ENCODE measurements at regions not wholly inside any gene's neighbourhood (a gene's known extent, or its start where the extent isn't known, plus 50 kb on each side); places are given as distances from the start of the nearest gene placed in this dataset.

DNA sequence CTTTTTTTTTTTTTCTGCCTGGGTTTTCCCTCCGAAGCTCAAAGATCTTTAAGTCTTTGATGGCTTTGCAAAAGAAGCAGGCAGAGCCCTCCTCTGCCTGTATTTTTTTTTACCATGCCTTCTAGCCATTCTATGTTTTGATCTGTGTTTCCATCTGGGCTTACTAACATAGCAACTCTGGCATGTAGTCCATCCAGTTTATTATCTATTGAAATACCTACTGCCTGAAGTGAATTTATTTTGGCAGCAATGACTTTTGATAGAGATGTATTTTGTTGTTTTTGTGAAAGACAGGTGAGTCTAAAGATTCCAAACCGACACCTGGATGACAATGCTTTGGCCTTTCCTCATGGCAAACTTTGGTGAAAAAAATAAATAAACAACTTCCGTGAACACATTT is 1157.7 kb upstream of the MAP3K7 start:
- DNase-seq, result no peak

DNA sequence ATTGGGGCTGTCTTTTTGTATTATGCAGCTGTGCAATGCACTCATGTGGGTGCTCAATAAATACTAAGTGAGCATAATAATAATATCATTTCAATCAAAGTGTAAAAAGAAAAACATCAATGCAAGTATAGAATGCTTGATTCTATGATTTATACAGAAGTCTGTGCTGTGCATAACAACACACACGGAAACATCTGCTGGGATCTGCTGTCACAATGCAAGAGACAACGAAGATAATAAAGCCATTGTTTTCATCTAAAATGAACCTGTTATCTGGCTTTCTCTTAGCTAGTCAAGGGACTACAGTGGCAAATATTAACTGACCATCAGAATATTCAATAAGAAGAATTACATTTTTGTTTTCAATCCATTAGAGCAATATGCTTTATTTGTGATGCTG is 1156.9 kb upstream of the MAP3K7 start:
- DNase-seq, result no peak

DNA sequence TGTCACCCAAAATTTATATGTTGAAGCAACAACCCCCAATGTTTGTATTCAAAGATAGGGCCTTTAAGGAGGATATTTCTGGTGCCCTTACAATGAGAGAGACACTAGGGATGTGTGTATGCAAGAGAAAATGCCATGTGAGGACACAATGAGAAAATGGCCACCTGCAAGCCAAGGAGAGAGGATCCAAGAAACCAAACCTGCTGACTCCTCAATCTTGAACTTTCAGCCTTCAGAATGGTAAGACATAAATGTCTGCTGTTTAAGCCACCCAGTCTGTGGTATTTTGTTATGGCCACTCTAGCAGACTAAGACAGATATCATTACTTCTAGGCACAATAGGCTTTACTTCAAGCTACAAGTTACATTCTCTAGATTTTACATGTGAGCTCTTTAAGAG is 1145.1 kb upstream of the MAP3K7 start:
- no peak for DNase-seq

DNA sequence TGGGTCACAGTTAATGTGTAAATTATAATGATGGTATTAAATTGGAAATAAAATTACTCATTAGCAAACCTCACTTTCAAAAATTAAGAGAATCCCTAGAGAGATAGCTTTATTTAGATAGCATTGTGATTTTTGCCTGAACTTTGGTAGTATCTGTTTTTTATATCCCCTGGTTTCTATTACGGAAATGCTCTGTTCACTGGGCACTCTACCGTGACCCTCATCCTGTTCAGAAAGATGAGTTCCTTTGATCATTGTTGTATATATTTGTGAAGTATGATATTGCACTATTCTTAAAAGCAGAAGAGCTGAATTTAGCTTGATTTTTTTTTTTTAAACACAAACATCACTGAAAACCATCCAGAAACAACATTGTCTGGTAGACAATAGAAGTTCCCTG is 1143.8 kb upstream of the MAP3K7 start:
- no peak for DNase-seq

DNA sequence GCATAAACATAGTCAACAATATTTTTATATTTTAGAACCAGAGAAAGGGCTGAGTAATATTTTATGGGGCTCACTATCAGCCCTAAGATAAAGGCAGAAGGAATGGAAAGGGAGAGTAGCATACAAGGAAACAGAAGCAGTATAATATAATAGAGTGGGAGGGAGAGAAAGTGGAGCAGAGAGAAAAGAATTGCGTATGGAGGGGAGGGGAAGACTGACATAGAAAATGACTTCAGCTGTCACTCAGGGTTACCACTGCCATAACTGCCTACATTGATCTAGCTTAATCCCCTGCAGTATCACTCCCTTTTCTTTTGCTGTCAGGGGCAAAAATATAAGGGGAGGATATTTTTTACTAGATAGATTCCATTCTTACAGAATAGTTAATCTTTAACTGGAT is 1133.5 kb upstream of the MAP3K7 start:
- DNase-seq, result no peak

DNA sequence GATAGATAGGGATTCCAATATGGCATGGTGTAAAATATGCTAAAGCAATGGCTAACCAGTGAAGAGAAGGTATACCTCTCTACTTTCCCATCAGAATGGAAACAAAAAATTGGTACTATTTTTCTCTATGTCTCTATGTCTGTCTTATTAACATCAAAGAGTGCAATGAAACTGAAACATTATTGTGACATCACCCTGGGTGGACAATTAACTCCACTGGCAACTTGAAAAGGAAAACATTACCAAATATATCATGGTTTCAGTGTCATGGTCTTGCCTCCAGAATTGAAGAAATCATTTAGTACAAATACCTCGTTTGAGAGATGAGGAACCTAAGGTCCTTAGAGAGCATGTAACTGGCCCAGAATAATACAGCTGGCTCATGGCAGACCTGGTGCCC is 1132.5 kb upstream of the MAP3K7 start:
- DNase-seq, result no peak

DNA sequence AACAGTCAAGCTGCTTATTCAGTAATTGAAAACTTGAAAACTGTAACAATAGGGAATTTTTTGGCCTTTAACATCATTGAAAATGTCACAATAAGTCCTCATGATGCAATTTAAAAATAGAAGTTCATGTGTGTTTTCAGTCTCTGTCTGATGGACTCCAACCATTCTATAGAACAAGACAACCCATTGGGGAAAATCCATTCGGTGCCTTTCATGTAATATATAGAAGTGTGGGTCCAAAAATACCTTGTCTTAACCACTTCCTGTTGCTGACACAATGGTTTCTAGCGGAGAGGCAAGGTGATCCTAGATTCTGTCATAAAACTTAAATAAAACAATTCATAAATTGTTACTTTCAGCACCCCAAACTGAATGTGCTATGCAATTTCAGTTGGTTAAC is 1131.3 kb upstream of the MAP3K7 start:
- no peak for DNase-seq

DNA sequence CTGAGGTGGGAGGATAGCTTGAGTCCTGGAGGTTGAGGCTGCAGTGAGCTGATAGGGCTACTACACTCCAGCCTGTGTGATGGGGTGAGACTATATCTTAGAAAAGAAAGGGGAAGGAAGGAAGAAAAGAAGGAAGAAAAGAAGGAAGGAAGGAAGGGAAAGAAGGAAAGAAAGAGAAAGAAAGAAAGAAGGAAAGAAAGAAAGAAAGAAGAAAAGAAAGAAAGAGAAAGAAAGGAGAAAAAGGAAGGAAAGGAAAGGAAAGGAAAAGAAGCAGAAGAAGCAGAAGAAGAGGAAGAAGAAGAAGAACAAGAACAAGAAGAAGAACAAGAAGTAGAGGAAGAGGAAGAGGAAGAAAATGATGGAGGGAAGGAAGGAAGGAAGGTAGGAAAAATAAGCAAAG is 1130.2 kb upstream of the MAP3K7 start:
- no peak for DNase-seq

DNA sequence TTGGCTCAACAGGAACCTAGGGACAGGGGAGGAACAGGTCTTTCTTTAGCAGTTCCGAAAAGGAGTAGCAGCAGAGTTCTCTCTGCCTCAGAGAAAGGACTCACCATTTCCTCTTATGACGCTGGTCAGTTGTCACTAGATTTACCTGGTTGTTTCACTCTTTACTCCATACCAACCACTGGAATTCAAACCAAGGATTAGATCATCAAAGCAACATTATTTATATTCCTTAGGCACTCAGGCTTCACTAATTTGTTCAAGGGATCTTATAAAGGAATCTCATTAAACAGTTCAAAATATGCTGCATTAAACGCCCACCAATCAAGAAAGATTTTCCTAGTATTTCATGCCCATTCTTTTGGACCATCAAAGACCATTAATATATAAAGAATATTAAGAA is 1129.5 kb upstream of the MAP3K7 start:
- no peak for DNase-seq

DNA sequence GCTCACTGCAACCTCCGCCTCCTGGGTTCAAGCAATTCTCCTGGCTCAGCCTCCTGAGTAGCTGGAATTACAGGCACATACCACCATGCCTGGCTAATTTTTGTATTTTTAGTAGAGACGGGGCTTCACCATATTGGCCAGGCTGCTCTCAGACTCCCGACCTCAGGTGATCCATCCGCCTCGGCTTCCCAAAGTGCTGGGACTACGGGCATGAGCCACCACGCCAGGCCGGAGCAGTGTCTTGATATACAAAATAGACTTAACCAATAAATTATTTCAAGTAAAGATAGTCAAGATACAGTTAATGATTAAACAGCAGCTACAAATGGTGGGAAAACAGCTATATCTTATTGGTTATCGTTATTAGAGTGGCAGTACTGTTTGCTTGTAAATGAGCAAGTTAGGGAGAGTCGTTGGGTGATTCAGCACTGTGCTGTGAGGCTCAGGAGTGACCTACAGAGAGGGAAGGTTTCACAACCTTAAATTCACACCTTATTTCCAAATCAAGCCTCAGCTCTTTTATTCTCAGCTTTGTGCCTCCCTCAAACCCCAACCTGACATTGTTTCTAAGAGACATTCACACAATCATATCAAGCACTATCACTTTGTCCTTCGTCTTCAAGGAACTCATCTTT is 1128.4 kb upstream of the MAP3K7 start:
- no peak for DNase-seq

DNA sequence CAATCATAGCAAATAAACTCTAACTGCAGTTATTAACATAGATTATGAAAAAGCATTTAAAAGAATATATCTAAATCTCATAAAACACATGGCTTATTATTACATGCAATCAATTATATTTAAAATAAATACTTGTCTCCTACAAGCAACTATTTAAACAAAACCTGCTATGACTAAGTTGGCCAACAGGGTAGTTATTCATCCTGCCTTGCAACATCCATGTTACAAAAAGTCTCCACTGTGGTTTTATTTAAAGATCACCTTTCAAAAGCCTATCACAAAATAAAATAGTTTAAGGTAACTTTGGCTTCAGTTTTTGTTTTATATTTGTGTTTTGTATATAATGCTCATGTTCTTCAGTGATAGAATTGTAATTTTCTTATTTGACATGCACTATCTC is 1127.0 kb upstream of the MAP3K7 start:
- no peak for DNase-seq

DNA sequence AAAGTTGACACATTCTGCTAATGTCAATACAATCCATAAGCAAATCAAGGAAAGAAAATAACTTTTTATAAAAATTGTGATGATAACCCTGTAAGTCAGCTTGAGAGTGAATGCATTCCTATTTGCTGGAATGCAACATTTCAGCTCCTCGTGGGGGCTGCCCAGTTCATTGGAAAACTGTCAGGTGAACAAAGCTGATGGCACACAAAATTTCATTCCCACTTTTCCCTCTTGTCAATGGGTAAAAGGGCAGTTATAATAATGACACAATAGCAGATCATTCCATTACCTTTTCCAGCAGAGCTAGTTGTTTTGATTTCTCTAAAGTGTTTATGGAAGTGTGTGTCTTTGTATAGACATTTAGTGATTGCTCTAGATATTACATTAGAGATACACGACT is 1124.6 kb upstream of the MAP3K7 start:
- DNase-seq, result no peak

DNA sequence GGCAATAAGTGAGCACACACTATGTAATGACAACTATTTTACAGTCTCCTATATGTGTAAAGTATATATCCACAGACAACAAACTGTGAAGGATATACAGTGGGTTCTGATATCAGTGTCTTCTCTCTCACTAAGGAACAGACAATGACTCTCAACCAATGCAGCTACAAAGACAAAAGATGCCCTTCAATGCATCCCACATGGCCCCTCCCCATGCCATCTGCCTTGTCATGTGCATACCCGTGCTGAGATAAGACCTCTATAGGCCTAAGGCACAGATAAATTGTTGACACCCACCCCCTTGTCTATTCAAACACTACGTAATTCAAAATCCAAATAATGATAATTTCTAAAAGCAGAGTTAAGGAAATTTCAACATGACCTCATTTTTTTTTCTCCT is 1123.5 kb upstream of the MAP3K7 start:
- DNase-seq, result no peak

DNA sequence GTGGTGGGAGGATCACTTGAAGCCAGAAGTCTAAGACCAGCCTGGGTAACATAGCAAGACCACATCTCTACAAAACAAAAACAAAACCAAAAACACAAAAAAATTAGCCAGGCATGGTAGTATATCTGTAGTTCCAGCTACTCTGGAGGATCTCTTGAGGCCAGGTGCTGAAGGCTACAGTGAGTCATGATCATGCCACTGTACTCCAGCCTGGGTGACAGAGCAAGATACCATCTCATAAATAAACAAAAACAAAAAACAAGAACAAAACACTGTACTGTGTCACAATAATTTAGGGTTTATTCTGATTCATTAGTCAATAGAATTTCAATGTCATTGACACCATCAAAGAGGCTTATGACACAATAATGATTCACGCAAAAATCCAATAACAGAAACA is 1121.7 kb upstream of the MAP3K7 start:
- DNase-seq, result no peak

DNA sequence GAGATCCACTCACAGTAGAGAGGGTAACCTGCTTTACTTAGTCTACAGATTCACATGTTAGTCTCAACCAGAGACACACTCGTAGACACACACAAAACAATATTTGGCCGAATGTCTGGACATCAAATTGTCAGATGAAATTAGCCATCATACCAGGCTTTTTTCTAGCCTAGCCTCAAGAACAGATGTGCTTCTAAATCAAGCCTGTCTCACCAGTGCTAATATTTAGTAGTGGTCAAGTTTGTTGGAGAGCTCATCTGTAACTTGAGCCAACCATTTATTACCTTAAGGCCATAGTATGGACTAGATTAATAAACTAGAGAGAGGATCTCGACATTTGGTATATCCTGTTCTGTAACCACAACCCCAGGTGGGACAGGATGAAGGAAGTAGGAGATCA is 1118.8 kb upstream of the MAP3K7 start:
- DNase-seq, result no peak

DNA sequence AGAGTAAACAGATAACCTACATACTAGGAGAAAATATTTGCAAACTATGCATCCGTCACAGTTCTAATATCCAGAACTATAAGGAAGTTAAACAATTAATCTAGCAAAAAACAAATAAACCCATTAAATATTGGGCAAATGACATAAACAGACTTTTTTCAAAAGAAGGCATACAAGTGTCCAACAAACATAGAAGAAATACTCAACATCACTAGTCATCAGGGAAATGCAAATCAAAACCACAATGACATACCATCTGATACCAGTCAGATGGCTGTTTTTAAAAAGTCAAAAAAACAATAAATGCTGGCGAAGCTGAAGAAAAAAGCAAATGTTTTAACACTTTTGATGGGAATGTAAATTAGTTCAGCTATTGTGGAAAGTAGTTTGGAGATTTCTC is 1117.7 kb upstream of the MAP3K7 start:
- no peak for DNase-seq

DNA sequence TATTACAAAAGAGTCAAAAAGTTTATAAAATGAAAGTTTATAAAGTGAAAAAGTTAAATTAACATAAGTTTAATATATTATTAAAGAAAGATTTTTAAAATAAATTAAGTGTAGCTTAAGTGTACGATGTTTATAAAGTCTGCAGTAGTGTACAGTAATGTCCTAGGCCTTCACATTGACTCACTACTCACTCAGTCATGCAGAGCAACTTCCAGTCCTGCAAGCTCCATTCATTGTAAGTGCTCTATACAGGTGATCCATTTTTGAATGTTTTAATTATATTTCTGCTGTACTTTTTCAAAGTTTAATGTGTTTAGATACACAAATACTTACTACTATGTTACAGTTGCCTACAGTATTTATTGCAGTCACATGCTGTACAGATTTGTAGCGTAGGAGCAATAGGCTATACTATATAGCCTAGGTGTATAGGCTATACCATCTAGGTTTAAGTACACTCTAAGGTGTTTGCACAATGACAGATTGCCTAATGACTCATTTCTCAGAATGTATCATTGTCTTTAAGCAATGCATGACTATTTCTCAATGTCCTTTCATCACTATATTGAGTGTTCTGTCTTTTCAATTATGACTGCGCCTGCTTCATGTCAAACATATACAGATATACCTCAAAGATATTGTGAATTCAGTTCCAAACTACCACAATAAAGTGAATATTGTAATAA is 1110.3 kb upstream of the MAP3K7 start:
- DNase-seq, result no peak

DNA sequence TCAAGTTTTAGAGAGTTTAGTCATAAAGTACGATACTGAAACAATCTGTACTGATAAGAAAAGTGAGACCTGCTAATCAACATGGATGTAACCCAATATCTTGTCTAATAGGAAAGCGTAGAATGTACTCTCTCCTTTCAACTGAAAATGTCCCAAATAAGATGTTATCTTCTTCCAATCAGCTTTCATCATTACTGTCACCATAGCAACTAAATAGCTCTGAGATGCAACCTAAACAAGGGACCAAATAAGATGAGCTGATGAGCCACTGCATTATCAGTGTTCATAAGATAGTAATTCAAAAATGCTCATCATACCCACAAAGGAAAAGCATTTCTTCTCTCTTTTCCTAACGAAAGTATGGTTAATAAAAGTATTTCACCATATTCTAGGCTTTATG is 1108.3 kb upstream of the MAP3K7 start:
- DNase-seq, result no peak

DNA sequence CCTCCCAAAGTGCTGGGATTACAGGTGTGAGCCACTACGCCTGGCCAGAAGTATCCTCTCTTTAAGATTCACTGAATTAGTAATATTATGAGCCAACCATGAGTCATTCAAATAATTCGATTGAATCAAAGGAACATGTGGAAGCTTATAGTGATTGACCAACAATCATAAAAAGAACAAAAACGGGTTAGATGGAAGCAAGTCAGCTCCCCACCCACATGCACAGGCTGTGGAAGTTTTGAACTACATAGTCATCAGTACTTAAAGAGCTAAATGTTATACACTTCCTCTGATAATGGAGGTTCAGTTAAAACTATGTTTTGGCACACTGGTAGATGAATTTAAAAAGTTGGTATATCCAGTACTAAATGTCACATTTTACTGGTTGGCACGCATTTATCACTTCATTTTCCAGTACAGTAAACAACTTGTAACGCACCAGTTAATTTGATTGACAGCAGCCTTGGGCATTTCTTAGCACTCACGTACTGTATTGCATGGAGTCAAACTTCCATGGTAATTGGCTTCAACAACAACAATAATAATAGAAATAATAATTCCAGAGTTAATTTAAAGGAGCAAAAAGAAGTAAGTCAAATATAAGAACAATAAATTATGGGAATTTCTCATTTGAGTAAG is 1107.3 kb upstream of the MAP3K7 start:
- DNase-seq, result no peak

DNA sequence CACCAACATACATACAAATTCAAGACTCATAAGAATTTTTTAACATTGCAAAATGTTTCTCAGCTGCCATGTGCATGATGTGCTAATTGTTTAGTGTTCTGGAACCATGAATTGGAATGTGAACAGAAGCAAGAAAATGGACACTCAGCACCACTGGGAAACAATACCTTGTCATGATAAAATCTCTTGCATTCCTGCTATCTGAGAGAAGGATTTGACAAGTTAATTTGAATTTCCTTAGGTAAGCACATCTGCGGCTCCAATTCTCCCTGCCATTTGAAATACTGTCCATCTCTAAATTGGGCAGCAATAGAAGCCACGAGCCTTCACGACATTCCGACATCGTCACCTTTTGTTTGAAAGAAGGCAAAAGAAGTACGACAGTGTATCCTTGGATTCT is 1104.6 kb upstream of the MAP3K7 start:
- DNase-seq, result no peak

DNA sequence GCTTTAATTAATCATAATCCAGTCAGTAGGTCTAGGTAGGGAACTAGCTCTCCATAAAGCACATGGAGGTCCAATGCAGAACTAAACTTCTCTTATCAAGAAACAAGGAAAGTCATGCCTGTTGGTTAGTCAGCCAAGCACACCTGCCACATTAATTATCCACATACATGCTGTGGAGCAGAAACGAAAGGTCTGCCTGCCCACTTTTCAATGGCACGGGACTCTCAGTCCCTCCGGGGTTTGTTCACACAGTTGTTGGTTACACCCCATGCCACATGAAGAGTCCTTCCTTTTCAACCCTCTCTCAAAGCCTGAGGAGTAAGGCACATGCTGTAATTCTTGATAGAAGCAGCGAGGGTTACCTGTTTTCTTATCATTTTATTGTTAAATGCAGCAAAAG is 1096.4 kb upstream of the MAP3K7 start:
- DNase-seq, result no peak

DNA sequence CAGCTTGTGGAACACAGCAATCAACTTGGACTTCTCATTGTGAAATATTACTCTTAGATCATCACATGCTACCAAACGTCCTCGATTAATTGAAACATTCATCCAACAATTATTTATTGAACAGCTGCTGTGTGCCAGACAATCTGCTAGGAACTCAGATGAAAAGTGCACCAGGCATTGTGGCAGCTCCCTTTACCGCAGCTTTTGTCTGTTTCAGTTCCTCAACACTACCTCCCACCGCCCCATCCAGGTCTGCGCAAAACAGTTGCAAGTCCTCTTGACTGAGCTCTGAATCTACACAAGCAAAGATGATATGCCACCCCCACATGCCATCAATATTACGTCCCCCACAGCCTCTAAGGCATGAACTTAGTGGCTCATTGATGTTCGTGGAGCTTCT is 1094.4 kb upstream of the MAP3K7 start:
- no peak for DNase-seq

DNA sequence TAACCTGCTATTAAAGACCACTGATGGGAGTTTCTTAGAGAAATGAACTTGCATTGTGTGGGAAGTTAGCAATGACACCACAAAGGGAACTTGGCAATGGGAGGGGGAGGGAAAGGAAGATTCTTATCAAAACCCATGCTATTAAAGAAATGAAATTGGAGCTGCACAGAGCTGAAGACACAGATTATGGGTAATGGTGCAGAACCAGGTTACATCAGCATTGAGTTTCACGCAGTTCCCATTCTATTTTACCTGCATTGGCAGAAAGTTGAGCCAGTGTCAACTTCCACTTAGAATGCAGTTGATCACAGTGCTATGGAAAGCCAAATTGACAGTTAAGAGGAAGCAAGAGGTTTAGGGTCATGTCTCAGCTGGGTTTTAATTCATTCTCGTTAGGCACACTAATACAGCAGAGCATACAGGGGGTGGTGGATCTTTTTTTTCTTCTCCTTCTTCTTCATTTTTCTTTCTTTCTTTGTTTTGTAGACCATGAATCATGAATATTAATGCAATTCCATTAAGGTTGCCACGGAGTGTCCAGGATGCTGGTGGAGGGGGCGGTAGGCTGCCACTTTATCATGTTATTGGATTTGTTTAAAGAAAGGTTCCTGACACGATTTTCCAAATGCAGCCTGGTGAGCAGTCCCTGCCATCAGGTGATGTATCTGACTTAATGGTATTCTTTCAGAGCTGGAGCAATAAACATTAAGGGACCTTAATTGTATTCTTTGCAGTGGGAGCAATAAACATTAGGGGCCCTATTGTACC is 1092.0 kb upstream of the MAP3K7 start:
- DNase-seq, result no peak

DNA sequence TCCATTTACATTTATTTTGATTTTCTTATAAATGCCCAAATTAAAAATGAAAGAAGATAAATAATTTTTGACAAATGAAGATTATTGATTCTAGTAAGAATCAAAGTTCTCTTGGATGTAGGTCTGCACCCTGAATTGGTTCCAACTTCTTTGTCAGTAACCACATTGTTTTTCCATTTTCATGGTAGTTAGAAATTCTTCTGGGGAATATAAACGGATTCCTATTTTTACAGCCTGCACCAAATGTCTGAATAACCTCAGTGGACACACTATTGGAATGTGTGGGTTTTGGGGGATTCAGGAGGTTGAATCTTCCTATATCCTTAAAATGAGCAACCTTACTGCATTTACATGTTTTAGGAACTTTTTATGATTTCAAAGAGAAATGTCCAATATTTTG is 1085.3 kb upstream of the MAP3K7 start:
- DNase-seq, result no peak
